ENCODE measurements at regions not wholly inside any gene's neighbourhood (a gene's known extent, or its start where the extent isn't known, plus 50 kb on each side); places are given as distances from the start of the nearest gene placed in this dataset.

DNA sequence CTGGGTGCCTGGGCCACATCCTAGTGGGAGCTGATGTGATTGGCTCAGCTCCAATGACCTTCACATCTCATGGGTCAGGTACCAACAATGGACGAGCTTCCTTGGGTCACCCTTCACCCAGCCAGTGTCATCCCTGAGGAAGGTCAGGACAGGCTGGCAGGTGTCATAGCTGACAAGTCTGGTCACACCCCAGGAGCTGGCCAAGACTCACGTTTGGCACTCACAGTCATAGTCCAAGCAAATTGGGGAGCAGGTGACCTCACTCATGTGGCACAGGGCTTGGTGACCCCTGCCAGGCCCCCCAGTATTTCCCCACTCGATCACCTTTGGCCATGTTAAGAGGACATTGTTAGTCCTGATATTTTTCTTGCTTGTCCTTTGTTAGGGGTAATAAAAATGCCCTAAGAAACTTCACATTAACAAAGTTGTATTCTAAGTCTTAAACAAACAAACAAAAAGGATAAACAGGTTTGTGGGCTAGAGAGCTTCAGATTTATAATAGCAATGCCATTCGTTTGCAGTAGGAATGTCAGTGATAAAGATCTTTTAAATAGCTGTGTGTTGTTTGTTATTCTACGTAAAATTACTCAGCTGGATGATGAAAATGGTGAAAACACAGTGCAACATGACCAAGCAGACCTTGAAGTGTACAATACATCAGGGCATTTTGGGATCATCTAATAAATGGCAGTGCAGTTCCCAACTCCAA, 79.5 kb upstream of the POMGNT2 start:
- POLR2A ChIA-PET = interaction anchor here (0.7 kb wide), 1 partner anchor 101 kb away, joined by 3 read pairs; the partner anchor contains the start of gene SNRK
- CTCF ChIA-PET = interaction anchor here (1.1 to 1.4 kb wide), 2 partner anchors 23 to 223 kb away, joined by 3 to 4 read pairs; no protein-coding TSS in a partner anchor
- peak overlapping the region; percentile 79 for H3K27ac ChIP-seq (ENCODE audit: low read depth, low read length)
- H3K4me3 ChIP-seq (ENCODE audit: low read depth, low read length) = no peak overlapping the region
- TF ChIP-seq, protein P1, sequence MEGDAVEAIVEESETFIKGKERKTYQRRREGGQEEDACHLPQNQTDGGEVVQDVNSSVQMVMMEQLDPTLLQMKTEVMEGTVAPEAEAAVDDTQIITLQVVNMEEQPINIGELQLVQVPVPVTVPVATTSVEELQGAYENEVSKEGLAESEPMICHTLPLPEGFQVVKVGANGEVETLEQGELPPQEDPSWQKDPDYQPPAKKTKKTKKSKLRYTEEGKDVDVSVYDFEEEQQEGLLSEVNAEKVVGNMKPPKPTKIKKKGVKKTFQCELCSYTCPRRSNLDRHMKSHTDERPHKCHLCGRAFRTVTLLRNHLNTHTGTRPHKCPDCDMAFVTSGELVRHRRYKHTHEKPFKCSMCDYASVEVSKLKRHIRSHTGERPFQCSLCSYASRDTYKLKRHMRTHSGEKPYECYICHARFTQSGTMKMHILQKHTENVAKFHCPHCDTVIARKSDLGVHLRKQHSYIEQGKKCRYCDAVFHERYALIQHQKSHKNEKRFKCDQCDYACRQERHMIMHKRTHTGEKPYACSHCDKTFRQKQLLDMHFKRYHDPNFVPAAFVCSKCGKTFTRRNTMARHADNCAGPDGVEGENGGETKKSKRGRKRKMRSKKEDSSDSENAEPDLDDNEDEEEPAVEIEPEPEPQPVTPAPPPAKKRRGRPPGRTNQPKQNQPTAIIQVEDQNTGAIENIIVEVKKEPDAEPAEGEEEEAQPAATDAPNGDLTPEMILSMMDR (IDR thresholded peaks at IDR 0.05; ENCODE audit: low read depth, low read length) = no peak
- H3K9me3 ChIP-seq (ENCODE audit: control insufficient read depth, insufficient read depth, low read length) = no peaks in the 10 kb centered on the region
- DNase-seq (ENCODE audit: low read depth, low spot score) = peak; percentile 65
- H3K27me3 ChIP-seq (ENCODE audit: control insufficient read depth, insufficient read depth, low read length) = no peaks in the 10 kb centered on the region

DNA sequence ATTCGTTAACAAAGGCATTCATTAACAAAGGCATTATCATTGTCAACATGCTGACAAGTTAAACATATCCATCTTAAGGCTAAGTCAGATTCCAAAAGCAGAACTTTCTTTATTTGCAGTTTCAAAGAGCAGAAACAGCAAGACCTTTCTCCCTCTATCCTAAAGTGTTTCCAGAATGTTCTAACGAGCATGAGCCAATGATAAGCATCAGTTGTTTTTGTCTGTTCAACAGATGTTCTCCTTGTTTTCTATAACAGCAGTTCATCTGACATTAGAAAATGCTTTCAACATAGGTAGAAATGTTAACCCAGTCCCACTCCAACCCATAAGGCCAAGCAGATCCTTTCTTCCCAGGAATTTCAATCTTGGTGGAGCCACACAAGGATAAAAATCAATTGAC, 77.6 kb upstream of the POMGNT2 start:
- CTCF ChIA-PET = interaction anchor here (0.6 kb wide), 1 partner anchor 69 kb away, joined by 3 read pairs; no protein-coding TSS in a partner anchor
- Histone ChIP-seq H3K27me3 (ENCODE audit: control insufficient read depth, insufficient read depth, low read length) (no peaks in the 10 kb centered on the region), H3K27ac (ENCODE audit: low read depth, low read length) (no peak overlapping the region), H3K4me3 (ENCODE audit: low read depth, low read length) (no peak overlapping the region), H3K9me3 (ENCODE audit: control insufficient read depth, insufficient read depth, low read length) (no peaks in the 10 kb centered on the region)
- TF ChIP-seq, protein P1 (IDR thresholded peaks at IDR 0.05; ENCODE audit: low read depth, low read length) = no peak
- POLR2A ChIA-PET = no interaction called here
- DNase-seq (ENCODE audit: low read depth, low spot score) = no peak

DNA sequence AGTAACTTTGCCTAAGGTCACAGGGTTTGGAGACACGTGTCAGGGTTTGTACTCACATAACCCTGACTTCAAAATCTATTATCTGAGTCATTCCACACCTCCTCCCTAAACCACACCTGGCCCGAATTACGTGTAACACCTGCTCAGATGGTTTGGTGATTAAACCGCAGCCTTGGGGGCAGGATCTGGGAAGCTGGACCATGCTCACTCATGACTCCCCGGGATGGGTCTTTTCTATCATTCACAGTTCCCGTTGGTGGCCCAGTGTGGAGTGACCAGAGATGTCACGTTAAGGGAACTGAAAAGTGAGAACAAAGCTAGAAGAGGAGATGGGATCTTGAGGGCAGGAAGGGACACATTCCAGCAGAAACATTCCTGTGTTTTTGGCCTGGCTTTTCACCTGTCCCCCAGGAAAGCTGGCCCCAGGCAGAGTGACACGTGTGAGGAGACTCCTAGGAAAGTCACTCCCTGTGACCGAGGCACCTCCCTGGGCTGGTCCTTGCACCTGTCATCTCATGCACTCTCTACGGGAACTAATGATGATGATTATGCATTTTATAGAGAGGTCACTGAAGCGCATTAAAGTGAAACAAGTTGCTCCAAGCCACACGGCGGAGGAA, 75.4 kb upstream of the POMGNT2 start:
- Histone ChIP-seq H3K27ac (ENCODE audit: low read depth, low read length) (no peak overlapping the region), H3K4me3 (ENCODE audit: low read depth, low read length) (no peak overlapping the region), H3K9me3 (ENCODE audit: control insufficient read depth, insufficient read depth, low read length) (no peaks in the 10 kb centered on the region), H3K27me3 (ENCODE audit: control insufficient read depth, insufficient read depth, low read length) (no peaks in the 10 kb centered on the region)
- ChIA-PET CTCF (no interaction called here), POLR2A (no interaction called here)
- TF ChIP-seq, protein P1 (IDR thresholded peaks at IDR 0.05; ENCODE audit: low read depth, low read length) = no peak
- DNase-seq (ENCODE audit: low read depth, low spot score) = no peak

DNA sequence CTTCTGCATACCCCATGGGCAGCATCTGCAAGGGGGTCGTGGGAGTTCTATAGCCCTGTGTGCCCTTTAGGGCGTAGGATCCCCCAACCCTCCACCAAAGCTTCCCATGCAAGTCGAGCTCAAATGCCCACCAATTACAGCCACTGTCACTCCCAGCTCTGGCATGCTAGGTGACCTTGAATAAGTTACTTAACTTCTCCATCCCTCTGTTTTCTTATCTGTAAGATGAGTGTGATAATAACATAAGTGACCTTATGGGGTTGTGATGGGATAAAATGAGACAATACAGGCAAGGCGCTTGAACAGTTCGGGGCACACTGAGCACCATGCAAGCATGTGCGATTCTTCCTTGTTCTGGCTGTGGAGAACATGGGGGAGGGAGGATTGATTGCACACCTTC, 74.8 kb upstream of the POMGNT2 start:
- Histone ChIP-seq H3K9me3 (ENCODE audit: control insufficient read depth, insufficient read depth, low read length) (no peaks in the 10 kb centered on the region), H3K27me3 (ENCODE audit: control insufficient read depth, insufficient read depth, low read length) (no peaks in the 10 kb centered on the region), H3K4me3 (ENCODE audit: low read depth, low read length) (no peak overlapping the region), H3K27ac (ENCODE audit: low read depth, low read length) (peak overlapping the region; percentile 85)
- TF ChIP-seq, protein P1 (IDR thresholded peaks at IDR 0.05; ENCODE audit: low read depth, low read length) = no peak
- no peak for DNase-seq (ENCODE audit: low read depth, low spot score)
- POLR2A ChIA-PET = interaction anchor here (1.0 to 1.1 kb wide), 2 partner anchors 10 to 51 kb away, joined by 3 to 4 read pairs; no protein-coding TSS in a partner anchor
- CTCF ChIA-PET = interaction anchor here (0.6 to 1.7 kb wide), 3 partner anchors 25 to 323 kb away, joined by 5 to 6 read pairs (median 5); no protein-coding TSS in a partner anchor

DNA sequence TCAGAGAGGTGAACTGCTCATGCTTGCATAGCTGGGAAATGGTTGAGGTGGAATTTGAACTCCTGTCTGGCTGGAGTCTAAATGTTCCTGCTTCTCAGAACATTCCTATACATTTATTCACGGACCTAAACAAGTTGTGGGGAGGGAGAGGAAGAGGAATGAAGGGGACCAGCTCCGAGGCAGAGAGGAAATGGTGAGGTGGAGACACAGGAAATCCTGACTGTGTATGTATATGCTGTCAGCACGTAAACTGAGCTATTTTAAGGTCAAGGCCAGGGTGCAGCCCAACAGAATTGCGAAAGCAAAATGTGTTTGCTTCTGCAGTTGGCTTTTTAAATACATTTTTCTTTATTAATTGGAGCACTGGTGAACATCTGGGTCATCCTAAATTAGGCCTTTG, 74.1 kb upstream of the POMGNT2 start:
- peak overlapping the region; percentile 85 for H3K27ac ChIP-seq (ENCODE audit: low read depth, low read length)
- TF ChIP-seq, protein P1 (IDR thresholded peaks at IDR 0.05; ENCODE audit: low read depth, low read length) = no peak
- POLR2A ChIA-PET = interaction anchor here (1.0 to 1.1 kb wide), 3 partner anchors 11 to 106 kb away, joined by 3 to 4 read pairs (median 4); partner anchors contain the start of gene SNRK
- no peak overlapping the region for H3K4me3 ChIP-seq (ENCODE audit: low read depth, low read length)
- H3K27me3 ChIP-seq (ENCODE audit: control insufficient read depth, insufficient read depth, low read length) = no peaks in the 10 kb centered on the region
- no peaks in the 10 kb centered on the region for H3K9me3 ChIP-seq (ENCODE audit: control insufficient read depth, insufficient read depth, low read length)
- DNase-seq (ENCODE audit: low read depth, low spot score) = peak; percentile 73
- CTCF ChIA-PET = interaction anchor here (0.5 to 1.7 kb wide), 3 partner anchors 9 to 324 kb away, joined by 3 to 6 read pairs (median 5); no protein-coding TSS in a partner anchor

Measured in AG04450 (cell line).